HEK293T (cell line): ENCODE measurements at regions not wholly inside any gene's neighbourhood (a gene's known extent, or its start where the extent isn't known, plus 50 kb on each side); places are given as distances from the start of the nearest gene placed in this dataset.

Experiments
- BHLHE40 ChIP-seq: fragments of 450-650 bp; IDR thresholded peaks from 2 replicates; pipeline ENCODE4 v1.6.1; 2016; ENCODE audit warnings: mild to moderate bottlenecking, moderate library complexity, borderline replicate concordance
- CTBP1 ChIP-seq: fragments of 450-650 bp; IDR thresholded peaks from 2 replicates; pipeline ENCODE4 v1.6.1; 2016; ENCODE audit warnings: borderline replicate concordance
- ELF4 ChIP-seq: fragments of 450-650 bp; IDR thresholded peaks from 2 replicates; pipeline ENCODE4 v1.6.1; 2017; ENCODE audit warnings: antibody characterized with exemption
- FOXM1 ChIP-seq: fragments of 450-650 bp; IDR thresholded peaks from 2 replicates; pipeline ENCODE4 v1.6.1; 2017; ENCODE audit warnings: mild to moderate bottlenecking, borderline replicate concordance
- NFRKB ChIP-seq: fragments of 450-650 bp; IDR thresholded peaks from 2 replicates; pipeline ENCODE4 v1.6.1; 2016; ENCODE audit warnings: mild to moderate bottlenecking, moderate library complexity
- PKNOX1 ChIP-seq: fragments of 450-650 bp; IDR thresholded peaks from 2 replicates; pipeline ENCODE4 v1.6.1; 2016
- SP1 ChIP-seq: fragments of 450-650 bp; IDR thresholded peaks from 2 replicates; pipeline ENCODE4 v1.6.1; 2017
- SUZ12 ChIP-seq: fragments of 450-650 bp; IDR thresholded peaks from 2 replicates; pipeline ENCODE4 v1.6.1; 2016; ENCODE audit warnings: mild to moderate bottlenecking
- ZNF384 ChIP-seq: fragments of 450-650 bp; IDR thresholded peaks from 2 replicates; pipeline ENCODE4 v1.6.1; 2016

- no peak for TF ChIP-seq NFRKB
- peak; percentile 51 for TF ChIP-seq PKNOX1
- TF ChIP-seq SP1, result no peak
- TF ChIP-seq FOXM1, result no peak
- no peak for TF ChIP-seq CTBP1
- no peak for TF ChIP-seq ZNF384
- TF ChIP-seq SUZ12, result no peak
- no peak for TF ChIP-seq BHLHE40
- TF ChIP-seq ELF4, result no peak
These were observed 152.4 kb upstream of the MDFIC2 start for GRCh38 chr3:70464876-70465275.
